ENCODE measurements at regions not wholly inside any gene's neighbourhood (a gene's known extent, or its start where the extent isn't known, plus 50 kb on each side); places are given as distances from the start of the nearest gene placed in this dataset.

GRCh38 chr6:167759912-167760311, 66.8 kb upstream of the AFDN start:
- TF ChIP-seq CTCF (IDR thresholded peaks at IDR 0.05; ENCODE audit: extremely low read depth in 1 of 2, insufficient read depth in 1 of 2, low read depth in 1 of 2, low read length in 2 of 2) (no peak), EZH2 (IDR thresholded peaks at IDR 0.05; ENCODE audit: borderline replicate concordance, low read depth, low read length, severe bottlenecking) (no peak), GATA2 (IDR thresholded peaks at IDR 0.05; ENCODE audit: insufficient read depth, insufficient read length, low read depth, low read length) (no peak), POLR2AphosphoS5 (IDR thresholded peaks at IDR 0.05; ENCODE audit: insufficient read depth, low read depth, low read length) (no peak), POLR2A (IDR thresholded peaks at IDR 0.05; ENCODE audit: low read depth, low read length) (no peak)

All from endothelial cell of umbilical vein (primary cell).